ENCODE measurements at regions not wholly inside any gene's neighbourhood (a gene's known extent, or its start where the extent isn't known, plus 50 kb on each side); places are given as distances from the start of the nearest gene placed in this dataset.

- ChIA-PET CTCF (interaction anchor here (1.2 kb wide), 1 partner anchor 11 kb away, joined by 3 read pairs; no protein-coding TSS in a partner anchor), POLR2A (no interaction called here)
- Histone ChIP-seq H3K9me2 (no peaks in the 10 kb centered on the region), H3K4me1 (ENCODE audit: control insufficient read depth in 1 of 2, insufficient read depth in 2 of 2, low read depth in 1 of 2, low read length in 1 of 2) (peaks cover 0 to 6% of the 10 kb centered on the region in 2 experiments; a peak in 1 of 4 replicates), H3K4me3 (ENCODE audit: low read depth in 2 of 2, low read length in 1 of 2) (no peak overlapping the region), H3K27me3 (ENCODE audit: insufficient read depth) (no peaks in the 10 kb centered on the region; the same call in 1 of the 2 replicates), H3K79me2 (ENCODE audit: insufficient read depth) (no peaks in the 10 kb centered on the region), H3K9ac (no peak overlapping the region), H3K4me2 (no peak overlapping the region), H2AFZ (ENCODE audit: low read depth) (no peak overlapping the region), H3K27ac (ENCODE audit: low read depth in 2 of 2, low read length in 1 of 2) (no peak overlapping the region), H4K20me1 (ENCODE audit: insufficient read depth) (no peaks in the 10 kb centered on the region), H3F3A (replicated peaks; ENCODE audit: insufficient read depth) (no peaks in the 10 kb centered on the region), H3K9me3 (no peaks in the 10 kb centered on the region), H3K36me3 (replicated peaks in 1 of 2; ENCODE audit: control insufficient read depth in 1 of 2, insufficient read depth in 2 of 2, low read length in 1 of 2) (no peaks in the 10 kb centered on the region)
- no peak for DNase-seq
- TF ChIP-seq RXRA (IDR thresholded peaks at IDR 0.05; ENCODE audit: borderline replicate concordance, low read depth) (no peak), REST (IDR thresholded peaks at IDR 0.05; ENCODE audit: low read depth, low read length) (no peak), TAF1 (IDR thresholded peaks at IDR 0.05; ENCODE audit: borderline replicate concordance, low read depth, low read length) (no peak), YY1 (IDR thresholded peaks at IDR 0.05; ENCODE audit: low read depth) (no peak), USF2 (IDR thresholded peaks at IDR 0.05; ENCODE audit: borderline replicate concordance, low read depth, low read length) (no peak), SIN3A (IDR thresholded peaks at IDR 0.05; ENCODE audit: borderline replicate concordance, low read depth, low read length) (no peak), JUND (IDR thresholded peaks at IDR 0.05) (no peak), IRF3 (IDR thresholded peaks at IDR 0.05; ENCODE audit: low read depth, low read length) (no peak), EP300 (IDR thresholded peaks at IDR 0.05; ENCODE audit: borderline replicate concordance in 1 of 2, low read depth in 1 of 2, low read length in 1 of 2) (no peak), ZBTB33 (IDR thresholded peaks at IDR 0.05; ENCODE audit: borderline replicate concordance, low read depth) (no peak), NRF1 (IDR thresholded peaks at IDR 0.05; ENCODE audit: low read depth, low read length) (no peak), FOXJ3 (CRISPR knock-in tag; IDR thresholded peaks at IDR 0.05) (no peak), TCF12 (IDR thresholded peaks at IDR 0.05) (no peak)
- 7% methylated on average over 1 of the region's 1 CpG for WGBS (ENCODE audit: low lambda C conversion rate)
Observed at GRCh38 chr6:106907754-106908153, 66.8 kb downstream of the CD24 start.
